ENCODE measurements at regions not wholly inside any gene's neighbourhood (a gene's known extent, or its start where the extent isn't known, plus 50 kb on each side); places are given as distances from the start of the nearest gene placed in this dataset.

DNA sequence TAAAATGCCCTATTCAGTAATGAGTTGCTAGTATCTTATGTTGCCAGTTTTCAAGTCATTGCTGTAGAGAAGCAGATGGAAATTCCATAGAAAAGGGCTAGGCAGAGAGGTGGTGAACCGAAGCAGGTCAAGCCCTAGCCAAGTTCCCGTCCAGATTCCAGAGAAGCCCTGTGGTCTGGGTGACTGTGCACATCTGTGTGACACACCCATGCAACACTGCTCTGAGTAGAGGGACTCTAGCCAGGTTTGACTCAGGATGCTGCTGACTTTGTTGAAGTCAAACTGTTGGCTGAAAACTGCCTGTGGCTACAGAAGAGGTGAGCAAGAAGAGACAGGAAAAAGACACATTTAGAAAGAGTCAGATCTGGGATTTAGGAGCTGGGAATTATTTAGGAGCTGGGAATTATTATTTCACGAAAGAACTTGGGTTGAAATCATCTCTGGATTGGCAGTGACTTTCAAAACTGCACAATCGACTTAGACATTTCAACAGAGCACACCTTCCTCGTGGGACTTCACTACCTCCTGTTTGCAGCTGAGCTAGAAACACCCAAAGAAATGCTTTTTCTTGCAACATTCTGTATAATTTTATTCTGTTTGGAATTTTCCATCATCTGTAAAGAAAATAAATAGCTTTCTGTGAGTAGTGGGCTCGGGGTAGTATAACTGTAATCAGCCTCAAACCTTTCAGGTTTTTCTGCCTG lies 149.1 kb upstream of the PRKCQ start:
- no peak for TF ChIP-seq CTCF (IDR thresholded peaks at IDR 0.05)
- TF ChIP-seq EP300 (IDR thresholded peaks at IDR 0.05; ENCODE audit: low read depth) = no peak
- TF ChIP-seq POLR2AphosphoS5 (IDR thresholded peaks at IDR 0.05) = no peak

Data from transverse colon (tissue), 4 donors.